ENCODE measurements at regions not wholly inside any gene's neighbourhood (a gene's known extent, or its start where the extent isn't known, plus 50 kb on each side); places are given as distances from the start of the nearest gene placed in this dataset.

- no peak for DNase-seq
- no peaks in the 10 kb centered on the region for H3K4me1 ChIP-seq (ENCODE audit: low read length)
- no peak overlapping the region for H2AFZ ChIP-seq (ENCODE audit: low read length)
- no peaks in the 10 kb centered on the region for H3K9me3 ChIP-seq (replicated peaks; ENCODE audit: insufficient read depth, low read length)
- H3F3A ChIP-seq (ENCODE audit: insufficient read depth, low read length): no peaks in the 10 kb centered on the region
- H3K79me2 ChIP-seq (ENCODE audit: low read length): no peaks in the 10 kb centered on the region
- no peak overlapping the region for H3K9ac ChIP-seq (ENCODE audit: low read length)
- no peak overlapping the region for H3K4me3 ChIP-seq (ENCODE audit: low read length)
- H3K27me3 ChIP-seq (replicated peaks; ENCODE audit: insufficient read depth, low read length): no peaks in the 10 kb centered on the region
- no peaks in the 10 kb centered on the region for H4K20me1 ChIP-seq (ENCODE audit: insufficient read depth, low read length)
- TF ChIP-seq EZH2 (optimal IDR thresholded peaks at IDR 0.05; ENCODE audit: low read depth, low read length) (no peak), EZH2phosphoT487 (IDR thresholded peaks at IDR 0.05; ENCODE audit: low read length) (no peak)
- TF ChIP-seq, protein P1, sequence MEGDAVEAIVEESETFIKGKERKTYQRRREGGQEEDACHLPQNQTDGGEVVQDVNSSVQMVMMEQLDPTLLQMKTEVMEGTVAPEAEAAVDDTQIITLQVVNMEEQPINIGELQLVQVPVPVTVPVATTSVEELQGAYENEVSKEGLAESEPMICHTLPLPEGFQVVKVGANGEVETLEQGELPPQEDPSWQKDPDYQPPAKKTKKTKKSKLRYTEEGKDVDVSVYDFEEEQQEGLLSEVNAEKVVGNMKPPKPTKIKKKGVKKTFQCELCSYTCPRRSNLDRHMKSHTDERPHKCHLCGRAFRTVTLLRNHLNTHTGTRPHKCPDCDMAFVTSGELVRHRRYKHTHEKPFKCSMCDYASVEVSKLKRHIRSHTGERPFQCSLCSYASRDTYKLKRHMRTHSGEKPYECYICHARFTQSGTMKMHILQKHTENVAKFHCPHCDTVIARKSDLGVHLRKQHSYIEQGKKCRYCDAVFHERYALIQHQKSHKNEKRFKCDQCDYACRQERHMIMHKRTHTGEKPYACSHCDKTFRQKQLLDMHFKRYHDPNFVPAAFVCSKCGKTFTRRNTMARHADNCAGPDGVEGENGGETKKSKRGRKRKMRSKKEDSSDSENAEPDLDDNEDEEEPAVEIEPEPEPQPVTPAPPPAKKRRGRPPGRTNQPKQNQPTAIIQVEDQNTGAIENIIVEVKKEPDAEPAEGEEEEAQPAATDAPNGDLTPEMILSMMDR (IDR thresholded peaks at IDR 0.05; ENCODE audit: low read length): no peak
- no peak overlapping the region for H3K27ac ChIP-seq (ENCODE audit: low read length)
- no peaks in the 10 kb centered on the region for H3K9me2 ChIP-seq (replicated peaks; ENCODE audit: insufficient read depth, low read length)
- no peaks in the 10 kb centered on the region for H3K36me3 ChIP-seq (replicated peaks; ENCODE audit: insufficient read depth, low read length)
- H3K4me2 ChIP-seq (ENCODE audit: low read depth, low read length): no peak overlapping the region
Measured at GRCh38 chr18:4587204-4587603, 132.1 kb upstream of the DLGAP1 start.

- no peak for DNase-seq
- no peak overlapping the region for H3K9ac ChIP-seq (ENCODE audit: low read length)
- H3K9me3 ChIP-seq (replicated peaks; ENCODE audit: insufficient read depth, low read length): no peaks in the 10 kb centered on the region
- H3K4me2 ChIP-seq (ENCODE audit: low read depth, low read length): no peak overlapping the region
- no peaks in the 10 kb centered on the region for H3K27me3 ChIP-seq (replicated peaks; ENCODE audit: insufficient read depth, low read length)
- no peaks in the 10 kb centered on the region for H3K36me3 ChIP-seq (replicated peaks; ENCODE audit: insufficient read depth, low read length)
- H3K4me3 ChIP-seq (ENCODE audit: low read length): no peak overlapping the region
- H3K27ac ChIP-seq (ENCODE audit: low read length): no peak overlapping the region
- no peaks in the 10 kb centered on the region for H3K9me2 ChIP-seq (replicated peaks; ENCODE audit: insufficient read depth, low read length)
- no peaks in the 10 kb centered on the region for H3K79me2 ChIP-seq (ENCODE audit: low read length)
- H3F3A ChIP-seq (ENCODE audit: insufficient read depth, low read length): no peaks in the 10 kb centered on the region
- no peaks in the 10 kb centered on the region for H4K20me1 ChIP-seq (ENCODE audit: insufficient read depth, low read length)
- H2AFZ ChIP-seq (ENCODE audit: low read length): no peak overlapping the region
- H3K4me1 ChIP-seq (ENCODE audit: low read length): no peaks in the 10 kb centered on the region
- TF ChIP-seq EZH2 (optimal IDR thresholded peaks at IDR 0.05; ENCODE audit: low read depth, low read length) (no peak), EZH2phosphoT487 (IDR thresholded peaks at IDR 0.05; ENCODE audit: low read length) (no peak)
- TF ChIP-seq, protein P1 (IDR thresholded peaks at IDR 0.05; ENCODE audit: low read length): no peak
Measured at GRCh38 chr18:4586731-4587130, 131.6 kb upstream of the DLGAP1 start.

DNA sequence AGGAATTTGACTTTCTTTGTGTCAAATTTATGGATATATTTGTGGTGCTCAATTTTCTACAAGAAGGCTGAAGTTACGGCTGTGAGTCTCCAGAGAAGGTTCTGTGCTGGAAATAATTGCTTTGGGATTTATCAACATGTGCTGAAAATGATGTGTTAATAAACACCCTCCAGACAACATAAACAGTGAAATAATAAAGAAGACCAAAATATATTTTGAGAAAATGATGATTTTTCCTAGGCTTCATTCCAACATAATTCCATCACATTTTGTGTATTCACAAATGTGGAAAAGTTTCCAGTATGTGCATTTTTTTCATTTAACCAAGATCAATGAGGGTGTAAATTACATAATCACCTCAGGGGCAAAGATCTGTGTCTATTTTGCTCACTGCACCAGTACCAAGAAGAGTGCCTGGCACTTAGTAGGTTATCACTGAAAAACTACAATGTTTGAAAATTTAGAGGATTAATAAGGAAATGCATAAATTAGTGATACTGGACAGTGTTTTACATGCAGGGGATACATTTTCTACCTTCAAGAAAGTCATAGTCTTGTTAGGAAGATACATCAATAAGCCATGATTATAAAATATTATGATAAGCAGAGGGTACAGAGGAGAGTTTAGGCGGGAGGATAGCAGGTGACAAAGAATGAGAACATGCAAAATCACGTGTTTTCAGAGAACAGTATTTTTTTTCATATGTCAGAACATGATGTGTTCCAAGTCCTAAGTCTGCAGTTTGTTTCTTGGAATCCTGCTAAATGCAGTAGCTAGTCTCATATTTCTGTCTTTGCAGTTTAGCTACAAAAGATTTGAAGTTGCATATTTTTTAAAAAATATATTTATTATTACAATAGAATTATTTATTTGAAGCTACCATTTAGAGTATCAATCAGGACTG lies 127.6 kb upstream of the DLGAP1 start:
- TF ChIP-seq EZH2 (optimal IDR thresholded peaks at IDR 0.05; ENCODE audit: low read depth, low read length) (no peak), EZH2phosphoT487 (IDR thresholded peaks at IDR 0.05; ENCODE audit: low read length) (no peak)
- TF ChIP-seq, protein P1 (IDR thresholded peaks at IDR 0.05; ENCODE audit: low read length): no peak
- no peaks in the 10 kb centered on the region for H3K4me1 ChIP-seq (ENCODE audit: low read length)
- no peaks in the 10 kb centered on the region for H3K36me3 ChIP-seq (replicated peaks; ENCODE audit: insufficient read depth, low read length)
- no peak overlapping the region for H2AFZ ChIP-seq (ENCODE audit: low read length)
- no peak overlapping the region for H3K9ac ChIP-seq (ENCODE audit: low read length)
- no peaks in the 10 kb centered on the region for H4K20me1 ChIP-seq (ENCODE audit: insufficient read depth, low read length)
- no peaks in the 10 kb centered on the region for H3K9me3 ChIP-seq (replicated peaks; ENCODE audit: insufficient read depth, low read length)
- no peaks in the 10 kb centered on the region for H3K79me2 ChIP-seq (ENCODE audit: low read length)
- H3K4me3 ChIP-seq (ENCODE audit: low read length): no peak overlapping the region
- no peak overlapping the region for H3K4me2 ChIP-seq (ENCODE audit: low read depth, low read length)
- no peaks in the 10 kb centered on the region for H3F3A ChIP-seq (ENCODE audit: insufficient read depth, low read length)
- no peaks in the 10 kb centered on the region for H3K9me2 ChIP-seq (replicated peaks; ENCODE audit: insufficient read depth, low read length)
- no peak for DNase-seq
- H3K27ac ChIP-seq (ENCODE audit: low read length): no peak overlapping the region
- no peaks in the 10 kb centered on the region for H3K27me3 ChIP-seq (replicated peaks; ENCODE audit: insufficient read depth, low read length)
